ENCODE measurements at regions not wholly inside any gene's neighbourhood (a gene's known extent, or its start where the extent isn't known, plus 50 kb on each side); places are given as distances from the start of the nearest gene placed in this dataset.

DNA sequence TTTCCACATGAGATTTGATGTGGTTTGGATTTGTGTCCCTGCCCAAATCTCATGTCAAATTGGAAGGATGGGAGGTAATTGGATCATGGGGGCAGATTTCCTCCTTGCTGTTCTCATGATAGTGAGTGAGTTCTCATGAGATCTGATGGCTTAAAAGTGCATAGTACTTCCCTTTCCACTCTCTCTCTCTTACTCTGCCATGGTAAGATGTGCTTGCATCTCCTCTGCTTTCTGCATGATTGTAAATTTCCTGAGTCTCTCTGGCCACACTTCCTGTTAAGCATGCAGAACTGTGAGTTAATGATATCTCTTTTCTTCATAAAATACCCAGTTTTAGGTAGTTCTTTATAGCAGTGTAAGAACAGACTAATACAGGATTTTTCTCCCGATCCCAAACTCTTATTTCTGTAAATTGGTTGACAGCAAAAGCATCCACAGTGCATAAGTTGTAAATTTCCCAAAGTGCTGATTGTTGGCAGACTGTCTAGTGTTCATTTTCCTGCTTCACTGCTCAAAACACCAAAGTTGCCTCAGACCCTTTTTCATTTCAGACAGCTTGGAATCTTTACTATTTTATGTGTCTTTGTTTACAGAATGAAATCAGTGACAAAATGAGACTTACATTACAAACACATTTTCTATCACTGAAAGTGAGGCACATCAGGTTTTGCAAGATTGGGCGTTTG is 86.6 kb downstream of the TMSB4Y start:
- TF ChIP-seq, protein P1, sequence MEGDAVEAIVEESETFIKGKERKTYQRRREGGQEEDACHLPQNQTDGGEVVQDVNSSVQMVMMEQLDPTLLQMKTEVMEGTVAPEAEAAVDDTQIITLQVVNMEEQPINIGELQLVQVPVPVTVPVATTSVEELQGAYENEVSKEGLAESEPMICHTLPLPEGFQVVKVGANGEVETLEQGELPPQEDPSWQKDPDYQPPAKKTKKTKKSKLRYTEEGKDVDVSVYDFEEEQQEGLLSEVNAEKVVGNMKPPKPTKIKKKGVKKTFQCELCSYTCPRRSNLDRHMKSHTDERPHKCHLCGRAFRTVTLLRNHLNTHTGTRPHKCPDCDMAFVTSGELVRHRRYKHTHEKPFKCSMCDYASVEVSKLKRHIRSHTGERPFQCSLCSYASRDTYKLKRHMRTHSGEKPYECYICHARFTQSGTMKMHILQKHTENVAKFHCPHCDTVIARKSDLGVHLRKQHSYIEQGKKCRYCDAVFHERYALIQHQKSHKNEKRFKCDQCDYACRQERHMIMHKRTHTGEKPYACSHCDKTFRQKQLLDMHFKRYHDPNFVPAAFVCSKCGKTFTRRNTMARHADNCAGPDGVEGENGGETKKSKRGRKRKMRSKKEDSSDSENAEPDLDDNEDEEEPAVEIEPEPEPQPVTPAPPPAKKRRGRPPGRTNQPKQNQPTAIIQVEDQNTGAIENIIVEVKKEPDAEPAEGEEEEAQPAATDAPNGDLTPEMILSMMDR (IDR thresholded peaks at IDR 0.05) = no peak
- TF ChIP-seq POLR2A (IDR thresholded peaks at IDR 0.05; ENCODE audit: low read length) = no peak
